Right cardiac atrium (tissue), 5 donors: ENCODE measurements at regions not wholly inside any gene's neighbourhood (a gene's known extent, or its start where the extent isn't known, plus 50 kb on each side); places are given as distances from the start of the nearest gene placed in this dataset.
A peak's percentile ranks its signal among the peaks of the same experiment; 100 is the strongest.

Experiments used
- ATAC-seq, 2 donors: fragments of 200-7000 bp; cut with Tn5 transposase; one replicate each; pipeline versions ENCODE4 v1.8.0 to v1.9.1; 2020; ENCODE audit warnings: moderate library complexity in 2 of 2, mild to moderate bottlenecking in 1 of 2
- DNase-seq, 3 donors: peaks; one replicate each; pipeline ENCODE4 v3.0.0-alpha.2; 2020
- H3K27ac ChIP-seq: one replicate; pipeline ENCODE4 v1.5.1; 2013; ENCODE audit warnings: mild to moderate bottlenecking, low read length, control low read depth, moderate library complexity
- H3K27me3 ChIP-seq: one replicate; pipeline ENCODE4 v1.6.1; 2013; ENCODE audit not compliant: control insufficient read depth, insufficient read depth
- H3K4me1 ChIP-seq: one replicate; pipeline ENCODE4 v1.6.1; 2013; ENCODE audit warnings: low read length; ENCODE audit not compliant: control insufficient read depth, insufficient read depth
- H3K4me3 ChIP-seq: one replicate; pipeline ENCODE4 v1.5.1; 2013; ENCODE audit warnings: low read length, control low read depth
- H3K9me3 ChIP-seq: one replicate; pipeline ENCODE4 v1.6.1; 2013; ENCODE audit warnings: low read length; ENCODE audit not compliant: control insufficient read depth
- WGBS: extraction: QIAGEN DNeasy Blood & Tissue Kit; methylation state at CpG from one replicate; pipeline ENCODE4 v1.1.7; 2013; 5-methylcytosine and 5-hydroxymethylcytosine counted together
- intact Hi-C, 4 donors: fragments of 100-400 bp; cut with DNase I; formaldehyde crosslinking; loops; one replicate each; pipeline versions ENCODE4 v1.11.0 to v1.14.0; 2022 to 2023
- donor health status: healthy with polysubstance abuse.
- donor health status: DM: no; HTN: yes; CAD: no.
- donor health status: DM: no; HTN: no; CAD: no.
- donor health status: DM: no; HTN: yes; CAD: no; lungs with severe emphysema.
- donor health status: DM: yes; HTN: yes; CAD: no.

DNA sequence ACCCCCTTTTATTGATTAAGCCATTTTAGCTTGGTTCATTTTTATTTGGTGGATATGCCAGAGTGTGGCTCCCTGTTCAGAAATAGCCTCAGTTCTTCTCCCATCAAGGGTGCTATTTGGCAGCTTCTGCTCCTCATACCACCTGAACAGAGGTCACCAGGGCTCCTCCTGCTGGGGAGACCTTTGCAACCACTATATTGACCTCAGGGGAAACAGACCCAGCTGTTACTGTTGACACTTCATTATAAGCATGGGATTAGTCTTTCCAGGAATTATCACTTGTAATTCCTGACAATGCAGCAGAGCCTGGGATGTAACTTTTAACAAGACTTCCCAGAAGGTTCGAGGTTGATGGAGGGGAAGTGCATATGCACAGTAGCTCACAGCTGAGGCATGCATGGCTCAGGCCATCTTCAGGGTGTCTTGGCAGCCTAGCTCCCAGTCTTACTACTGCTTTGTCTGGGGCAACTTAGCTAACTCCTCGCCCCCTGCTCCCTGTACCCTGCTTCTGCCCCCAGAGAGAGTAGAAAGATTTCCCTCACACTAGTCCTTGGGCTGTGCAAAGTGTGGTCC is 239.4 kb upstream of the SPRED2 start:
- intact Hi-C loops = no loop called here
- Histone ChIP-seq H3K4me3 (no peak overlapping the region), H3K9me3 (peaks cover 3% of the 10 kb centered on the region), H3K27ac (no peak overlapping the region), H3K27me3 (no peaks in the 10 kb centered on the region), H3K4me1 (no peaks in the 10 kb centered on the region)
- 27% methylated on average over 2 of the region's 2 CpGs for WGBS
- DNase-seq = no peak
- no peak for ATAC-seq

DNA sequence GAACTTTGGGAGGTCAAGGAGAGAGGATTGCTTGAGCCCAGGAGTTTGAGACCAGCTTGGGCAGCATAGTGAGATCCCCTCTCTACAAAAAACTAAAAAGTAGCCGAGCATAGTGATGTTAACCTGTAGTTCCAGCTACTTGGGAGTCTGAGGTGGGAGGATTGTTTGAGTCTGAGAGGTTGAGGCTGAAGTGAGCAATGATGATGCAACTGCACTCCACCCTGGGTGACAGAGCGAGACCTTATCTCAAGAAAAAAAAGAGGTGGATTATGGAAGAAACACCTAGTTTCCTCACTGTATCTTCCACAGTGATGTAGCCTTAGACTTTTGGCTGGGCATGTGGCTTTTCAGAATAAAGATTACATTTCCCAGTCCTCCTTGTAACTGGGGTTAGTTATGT is 237.2 kb upstream of the SPRED2 start:
- WGBS = 89% methylated on average over 2 of the region's 2 CpGs
- Histone ChIP-seq H3K27me3 (no peaks in the 10 kb centered on the region), H3K9me3 (no peaks in the 10 kb centered on the region), H3K4me3 (no peak overlapping the region), H3K27ac (no peak overlapping the region), H3K4me1 (no peaks in the 10 kb centered on the region)
- ATAC-seq (no peak), DNase-seq (no peak)
- intact Hi-C loops = no loop called here

DNA sequence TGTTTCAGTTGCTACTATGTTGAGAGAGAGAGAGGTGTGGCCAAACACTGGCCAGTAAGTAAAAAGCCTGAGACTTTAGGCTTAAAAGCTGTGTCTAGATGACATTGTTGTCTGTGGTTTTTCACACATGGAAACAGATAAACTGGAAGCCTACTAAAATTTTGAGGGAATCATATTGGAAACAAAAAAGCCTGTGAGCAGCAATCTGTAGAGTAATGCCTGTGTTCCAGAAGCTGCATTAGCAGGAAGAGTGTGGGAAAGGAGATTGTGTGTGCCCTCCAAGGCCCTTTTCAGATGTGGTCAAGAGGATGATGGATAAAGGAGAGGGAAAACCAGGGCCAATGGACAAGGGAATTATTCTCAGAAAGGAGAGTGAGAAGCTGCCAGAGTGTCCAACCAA is 236.3 kb upstream of the SPRED2 start:
- no peak overlapping the region for H3K4me3 ChIP-seq
- intact Hi-C loops = no loop called here
- no peak overlapping the region for H3K27ac ChIP-seq
- H3K27me3 ChIP-seq = no peaks in the 10 kb centered on the region
- DNase-seq = no peak
- no peak for ATAC-seq
- H3K9me3 ChIP-seq = no peaks in the 10 kb centered on the region
- no peaks in the 10 kb centered on the region for H3K4me1 ChIP-seq

DNA sequence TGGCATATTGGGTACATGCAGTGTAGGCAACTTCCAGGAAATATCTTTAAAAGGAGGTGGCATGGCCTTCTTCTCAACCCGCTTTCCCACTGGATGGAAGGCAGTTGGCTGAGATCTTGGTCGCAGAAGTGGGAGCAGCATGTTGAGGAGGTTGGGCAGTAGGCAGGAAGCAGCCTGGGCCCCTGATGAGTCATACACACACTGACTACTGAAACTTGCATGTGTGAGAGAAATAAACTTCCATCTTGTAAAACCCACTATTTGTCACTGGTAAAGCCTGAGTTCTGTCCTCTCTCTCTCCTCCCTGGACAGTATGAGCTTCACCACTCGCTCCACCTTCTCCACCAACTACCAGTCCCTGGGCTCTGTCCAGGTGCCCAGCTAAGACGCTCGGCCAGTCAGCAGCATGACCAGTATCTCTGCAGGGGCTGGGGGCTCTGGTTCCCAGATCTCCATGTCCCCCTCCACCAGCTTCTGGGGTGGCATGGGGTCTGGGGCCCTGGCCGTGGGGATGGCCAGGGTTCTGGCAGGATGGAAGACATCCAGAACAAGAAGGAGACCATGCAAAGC is 233.8 kb upstream of the SPRED2 start:
- Histone ChIP-seq H3K9me3 (no peaks in the 10 kb centered on the region), H3K4me1 (no peaks in the 10 kb centered on the region), H3K27me3 (no peaks in the 10 kb centered on the region), H3K4me3 (no peak overlapping the region), H3K27ac (no peak overlapping the region)
- intact Hi-C loops = no loop called here
- DNase-seq (no peak), ATAC-seq (no peak)
- 90% methylated on average over 6 of the region's 6 CpGs for WGBS

DNA sequence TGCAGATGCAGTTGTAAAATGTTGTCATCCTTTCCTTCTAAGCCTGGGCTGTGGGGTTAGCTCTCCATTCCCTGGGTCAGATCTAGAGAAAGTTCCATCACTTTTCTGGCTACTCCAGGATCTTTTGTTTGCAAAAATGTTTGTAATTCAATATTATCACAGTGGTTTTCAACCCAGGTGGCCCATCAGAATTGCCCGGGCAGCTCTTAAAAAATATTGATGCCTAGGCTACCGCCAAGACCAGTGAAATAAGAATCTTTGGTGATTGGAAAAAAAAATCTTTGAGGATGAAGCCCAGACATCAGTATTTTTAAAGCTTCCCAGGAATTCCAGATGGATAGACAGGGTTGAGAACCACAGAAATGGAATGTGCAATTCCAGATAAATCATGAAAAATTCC is 232.5 kb upstream of the SPRED2 start:
- 87% methylated on average over 2 of the region's 2 CpGs for WGBS
- no peak overlapping the region for H3K27ac ChIP-seq
- no peaks in the 10 kb centered on the region for H3K9me3 ChIP-seq
- H3K27me3 ChIP-seq = no peaks in the 10 kb centered on the region
- intact Hi-C loops = no loop called here
- no peak for DNase-seq
- no peak for ATAC-seq
- H3K4me1 ChIP-seq = no peaks in the 10 kb centered on the region
- H3K4me3 ChIP-seq = no peak overlapping the region

DNA sequence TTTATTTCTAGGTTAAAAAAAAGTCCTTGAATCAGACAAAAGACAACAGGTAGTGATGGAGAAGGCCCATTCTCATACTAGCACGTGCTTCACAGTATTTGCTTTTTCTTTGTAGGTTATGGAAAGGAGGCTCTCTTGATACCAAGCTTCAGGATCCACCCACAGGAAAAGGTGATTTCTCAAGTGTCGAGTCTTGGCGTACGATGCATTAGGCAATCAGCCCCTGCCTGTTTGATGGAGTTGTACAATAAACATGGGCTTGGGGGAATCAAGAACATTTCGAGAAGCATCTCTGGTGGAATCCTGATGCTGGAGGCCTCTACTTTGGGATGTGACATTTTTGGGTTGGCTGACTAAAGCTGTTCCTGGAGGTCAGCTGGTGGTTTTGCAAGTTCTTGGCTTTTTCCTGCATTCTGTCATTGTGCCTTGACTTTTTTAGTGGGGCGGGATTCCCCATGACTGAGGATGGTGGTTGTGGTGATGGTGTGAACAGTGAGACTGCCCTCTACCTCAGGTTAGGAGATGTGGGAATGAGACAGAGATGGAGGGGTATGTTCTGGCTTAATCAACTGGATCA is 231.5 kb upstream of the SPRED2 start:
- DNase-seq = no peak
- Histone ChIP-seq H3K9me3 (no peaks in the 10 kb centered on the region), H3K27me3 (no peaks in the 10 kb centered on the region), H3K4me3 (no peak overlapping the region), H3K4me1 (no peaks in the 10 kb centered on the region), H3K27ac (no peak overlapping the region)
- intact Hi-C loops = no loop called here
- WGBS = 78% methylated on average over 6 of the region's 6 CpGs
- no peak for ATAC-seq

DNA sequence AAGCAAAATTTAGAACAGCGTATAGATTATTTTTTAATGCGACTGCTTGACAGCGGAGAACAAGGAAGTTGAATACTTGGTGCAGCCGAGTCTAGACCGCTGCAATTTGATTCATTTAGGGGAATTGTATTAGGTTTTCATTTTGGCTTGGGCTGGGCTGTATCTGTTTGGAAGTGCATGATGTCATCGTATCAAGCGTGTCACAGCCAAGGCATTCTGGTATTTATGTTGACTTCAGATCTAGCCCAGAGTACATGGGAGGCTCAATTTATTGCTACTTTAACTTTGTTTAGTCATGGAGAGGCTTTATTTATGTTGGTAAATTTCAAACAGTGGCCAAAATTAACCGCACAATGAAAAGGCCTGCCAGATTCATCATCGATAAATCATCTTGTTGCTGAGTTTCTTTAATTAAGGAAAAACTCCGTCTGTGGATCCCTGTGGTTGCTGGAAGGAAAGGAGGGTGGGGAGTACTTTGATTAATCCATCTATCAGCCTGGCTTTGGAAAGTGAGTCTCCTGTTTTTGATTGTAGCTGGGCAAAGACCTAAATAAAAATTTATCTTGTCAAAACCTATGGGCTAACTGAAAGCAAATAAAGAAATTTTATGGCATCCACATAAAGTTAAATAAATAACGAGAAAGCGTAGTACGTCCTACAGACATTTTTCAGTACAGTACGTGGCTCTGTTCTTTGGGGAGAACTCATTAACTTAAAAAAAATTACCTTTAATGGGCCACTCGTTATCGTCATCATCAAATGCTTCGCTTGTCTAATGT is 230.4 kb upstream of the SPRED2 start:
- Histone ChIP-seq H3K4me3 (no peak overlapping the region), H3K27ac (no peak overlapping the region), H3K27me3 (no peaks in the 10 kb centered on the region), H3K9me3 (no peaks in the 10 kb centered on the region), H3K4me1 (no peaks in the 10 kb centered on the region)
- intact Hi-C loops = no loop called here
- DNase-seq = no peak
- ATAC-seq = peak in 1 of 2 donors; percentile 51
- 68% methylated on average over 17 of the region's 17 CpGs for WGBS

DNA sequence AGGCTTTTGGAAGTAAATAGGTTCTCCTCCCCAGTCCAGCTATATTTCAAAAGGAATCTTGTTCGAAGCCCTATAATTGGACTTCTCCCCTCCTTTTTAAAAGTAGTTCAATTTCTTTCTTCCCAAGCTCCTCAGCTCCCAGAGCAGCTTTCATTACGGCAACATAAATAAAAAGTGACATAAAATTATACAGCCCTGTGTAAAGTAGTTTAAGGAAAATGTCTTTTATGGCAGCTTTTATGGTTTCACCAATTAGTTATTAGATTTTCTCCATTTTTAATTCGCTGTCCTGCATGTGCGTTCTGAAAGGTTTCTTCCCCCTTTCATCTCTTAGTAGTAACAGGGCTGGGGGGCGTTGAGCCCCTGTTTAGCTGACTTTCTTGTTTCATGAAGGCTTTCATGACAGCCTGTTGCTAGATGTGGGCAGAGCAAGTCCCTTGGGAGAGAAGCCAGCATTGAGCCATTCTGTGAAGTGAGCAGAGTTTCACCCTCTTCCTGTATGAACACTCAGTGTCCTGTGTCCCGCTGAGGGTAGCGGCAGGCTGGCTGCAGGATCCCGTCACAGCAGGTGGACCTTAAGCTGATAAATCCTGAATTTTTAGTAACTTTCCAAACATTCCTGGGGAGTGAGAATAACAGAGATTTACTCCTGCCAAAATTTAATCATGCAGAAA is 229.7 kb upstream of the SPRED2 start:
- H3K27ac ChIP-seq = no peak overlapping the region
- H3K4me1 ChIP-seq = no peaks in the 10 kb centered on the region
- H3K27me3 ChIP-seq = no peaks in the 10 kb centered on the region
- no peak for DNase-seq
- no peak for ATAC-seq
- 60% methylated on average over 8 of the region's 8 CpGs for WGBS
- H3K9me3 ChIP-seq = no peaks in the 10 kb centered on the region
- H3K4me3 ChIP-seq = no peak overlapping the region
- intact Hi-C loops = no loop called here

DNA sequence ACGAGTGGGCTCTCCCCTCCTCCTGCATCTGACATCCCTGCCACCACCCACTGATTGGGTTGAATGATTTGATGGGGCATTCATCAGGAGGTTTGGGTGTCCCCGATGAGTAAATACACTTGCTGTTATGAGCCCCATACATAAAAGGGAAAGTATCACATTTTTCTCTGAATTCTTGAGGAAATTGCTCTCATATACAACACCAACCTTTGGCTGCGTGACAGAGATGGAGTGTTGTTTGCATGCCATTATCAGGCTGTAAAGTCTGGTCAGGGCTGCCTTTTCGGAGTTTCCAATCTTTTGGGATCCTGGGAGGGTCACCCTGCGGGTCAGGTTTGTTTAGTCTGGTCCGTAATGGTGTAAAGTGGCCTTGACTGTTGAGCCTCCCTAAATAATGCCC is 227.9 kb upstream of the SPRED2 start:
- WGBS = 58% methylated on average over 6 of the region's 6 CpGs
- intact Hi-C loops = no loop called here
- H3K9me3 ChIP-seq = no peaks in the 10 kb centered on the region
- no peak overlapping the region for H3K27ac ChIP-seq
- no peaks in the 10 kb centered on the region for H3K27me3 ChIP-seq
- H3K4me3 ChIP-seq = no peak overlapping the region
- H3K4me1 ChIP-seq = no peaks in the 10 kb centered on the region
- no peak for ATAC-seq
- no peak for DNase-seq

DNA sequence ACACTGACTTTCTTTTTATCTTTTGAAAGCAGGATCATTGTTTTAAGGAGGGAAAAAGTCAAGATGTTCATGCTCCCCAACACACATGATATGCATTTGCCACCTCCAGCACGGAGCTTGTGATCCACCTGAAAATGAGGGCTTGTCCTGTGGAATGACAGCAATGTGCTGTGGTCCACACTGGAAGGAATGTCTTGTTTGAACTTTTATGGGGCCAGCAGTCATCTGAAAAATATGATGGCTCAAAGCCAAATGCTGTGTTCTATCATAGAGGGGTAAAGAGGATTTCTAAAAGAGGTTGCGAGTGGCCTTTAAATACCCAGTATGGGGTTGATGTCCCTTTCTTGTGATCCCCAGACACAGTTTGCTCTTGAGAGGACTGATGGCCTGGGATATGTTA is 226.5 kb upstream of the SPRED2 start:
- ATAC-seq = no peak
- 76% methylated on average over 2 of the region's 2 CpGs for whole genome bisulfite sequencing
- no peaks in the 10 kb centered on the region for H3K27me3 ChIP-seq
- H3K4me1 ChIP-seq = no peaks in the 10 kb centered on the region
- intact Hi-C loops = no loop called here
- DNase-seq = no peak
- no peak overlapping the region for H3K27ac ChIP-seq
- no peaks in the 10 kb centered on the region for H3K9me3 ChIP-seq
- H3K4me3 ChIP-seq = no peak overlapping the region

DNA sequence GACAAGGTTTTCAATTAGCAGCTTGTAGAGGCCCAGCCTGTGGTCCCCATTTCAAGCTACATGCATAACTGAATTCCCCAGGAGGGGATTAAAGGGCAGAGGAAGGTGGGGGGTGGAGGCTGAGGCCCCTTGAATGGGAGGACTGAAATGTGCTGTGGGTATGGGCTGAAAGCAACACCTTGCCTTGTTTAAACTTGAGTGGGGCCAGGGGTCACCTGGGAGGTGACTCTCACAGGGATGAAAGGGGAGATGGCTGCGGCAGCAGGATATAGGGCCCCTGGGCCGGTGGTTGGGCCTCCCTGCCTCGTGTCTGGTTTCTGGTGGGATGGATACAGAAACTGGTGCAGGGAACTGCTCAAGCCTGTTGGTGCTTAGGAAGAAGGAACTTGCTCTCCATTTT is 225.9 kb upstream of the SPRED2 start:
- WGBS = 75% methylated on average over 3 of the region's 3 CpGs
- Histone ChIP-seq H3K4me3 (no peak overlapping the region), H3K27ac (no peak overlapping the region), H3K4me1 (no peaks in the 10 kb centered on the region), H3K27me3 (no peaks in the 10 kb centered on the region), H3K9me3 (no peaks in the 10 kb centered on the region)
- intact Hi-C loops = no loop called here
- no peak for DNase-seq
- no peak for ATAC-seq
